SK-N-SH (cell line): ENCODE measurements at regions not wholly inside any gene's neighbourhood (a gene's known extent, or its start where the extent isn't known, plus 50 kb on each side); places are given as distances from the start of the nearest gene placed in this dataset.

ENCODE experiments used
- ELF1 ChIP-seq: IDR thresholded peaks from 2 replicates; pipeline ENCODE4 v1.4.0; 2012
- EP300 ChIP-seq, 2 experiments: IDR thresholded peaks; 2 replicates each; pipeline versions ENCODE4 v1.4.0 to v1.6.1; 2012; ENCODE audit warnings: borderline replicate concordance in 1 of 2, low read depth in 1 of 2, low read length in 1 of 2
- EZH2phosphoT487 ChIP-seq: fragments of 200-600 bp; sonication (generic); IDR thresholded peaks from 2 replicates; pipeline ENCODE4 v1.6.1; 2017; ENCODE audit warnings: low read depth, mixed run types, mild to moderate bottlenecking, antibody characterized with exemption, moderate library complexity, borderline replicate concordance
- NFIC ChIP-seq: IDR thresholded peaks from 2 replicates; pipeline ENCODE4 v1.4.0; 2012; ENCODE audit warnings: borderline replicate concordance
- RAD21 ChIP-seq: IDR thresholded peaks from 2 replicates; pipeline ENCODE4 v1.6.1; 2012; ENCODE audit warnings: mild to moderate bottlenecking, low read length
- RFX5 ChIP-seq: IDR thresholded peaks from 2 replicates; pipeline ENCODE4 v1.6.1; 2012; ENCODE audit warnings: mild to moderate bottlenecking, improper control_type of control experiment, low read length
- SIN3A ChIP-seq: IDR thresholded peaks from 2 replicates; pipeline ENCODE4 v1.6.1; 2012; ENCODE audit warnings: low read depth, mild to moderate bottlenecking, low read length, moderate library complexity, borderline replicate concordance
- TAF1 ChIP-seq: IDR thresholded peaks from 2 replicates; pipeline ENCODE4 v1.6.1; 2012; ENCODE audit warnings: low read depth, mild to moderate bottlenecking, low read length, moderate library complexity, borderline replicate concordance
- TCF12 ChIP-seq: IDR thresholded peaks from 2 replicates; pipeline ENCODE4 v1.4.0; 2012
- TEAD4 ChIP-seq: IDR thresholded peaks from 2 replicates; pipeline ENCODE4 v1.4.0; 2012; ENCODE audit warnings: mild to moderate bottlenecking, borderline replicate concordance; ENCODE audit not compliant: insufficient read depth
- TF ChIP-seq, protein P1 (sequence below): IDR thresholded peaks from 2 replicates; pipeline ENCODE4 v1.4.0; 2012; ENCODE audit warnings: low read depth
- TF ChIP-seq, protein P2 (sequence below): fragments of 200-600 bp; sonication (generic); IDR thresholded peaks from 2 replicates; pipeline ENCODE4 v1.6.1; 2017; ENCODE audit warnings: antibody characterized with exemption, mild to moderate bottlenecking, moderate library complexity
- TF ChIP-seq, protein P3 (sequence below): fragments of 150-350 bp; IDR thresholded peaks from 2 replicates; pipeline ENCODE4 v1.6.1; 2017; ENCODE audit warnings: antibody characterized with exemption, low read length, low read depth, borderline replicate concordance

DNA sequence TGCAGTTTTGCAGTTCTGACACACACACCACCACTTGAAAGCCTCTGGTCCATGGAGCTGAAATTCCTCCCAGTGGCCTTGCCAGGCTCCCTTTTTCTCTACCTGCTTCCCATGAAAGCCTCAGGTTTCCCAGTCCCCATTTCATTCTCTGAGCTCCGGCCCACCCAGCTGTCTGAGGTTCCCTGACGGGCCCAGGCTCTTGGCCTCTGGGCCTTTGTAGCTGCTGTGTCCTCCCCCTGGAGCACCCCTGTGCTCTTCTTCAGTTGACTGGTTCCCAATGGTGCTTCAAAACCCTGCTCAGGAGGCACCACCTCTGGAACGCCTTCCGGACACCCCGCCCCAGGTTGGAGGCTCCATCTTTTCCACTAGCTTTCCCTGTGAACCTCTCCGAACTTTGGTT is 155.9 kb upstream of the SHB start:
- TF ChIP-seq, protein P1, sequence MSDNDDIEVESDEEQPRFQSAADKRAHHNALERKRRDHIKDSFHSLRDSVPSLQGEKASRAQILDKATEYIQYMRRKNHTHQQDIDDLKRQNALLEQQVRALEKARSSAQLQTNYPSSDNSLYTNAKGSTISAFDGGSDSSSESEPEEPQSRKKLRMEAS = no peak
- TF ChIP-seq EZH2phosphoT487 = no peak
- TF ChIP-seq, protein P2, sequence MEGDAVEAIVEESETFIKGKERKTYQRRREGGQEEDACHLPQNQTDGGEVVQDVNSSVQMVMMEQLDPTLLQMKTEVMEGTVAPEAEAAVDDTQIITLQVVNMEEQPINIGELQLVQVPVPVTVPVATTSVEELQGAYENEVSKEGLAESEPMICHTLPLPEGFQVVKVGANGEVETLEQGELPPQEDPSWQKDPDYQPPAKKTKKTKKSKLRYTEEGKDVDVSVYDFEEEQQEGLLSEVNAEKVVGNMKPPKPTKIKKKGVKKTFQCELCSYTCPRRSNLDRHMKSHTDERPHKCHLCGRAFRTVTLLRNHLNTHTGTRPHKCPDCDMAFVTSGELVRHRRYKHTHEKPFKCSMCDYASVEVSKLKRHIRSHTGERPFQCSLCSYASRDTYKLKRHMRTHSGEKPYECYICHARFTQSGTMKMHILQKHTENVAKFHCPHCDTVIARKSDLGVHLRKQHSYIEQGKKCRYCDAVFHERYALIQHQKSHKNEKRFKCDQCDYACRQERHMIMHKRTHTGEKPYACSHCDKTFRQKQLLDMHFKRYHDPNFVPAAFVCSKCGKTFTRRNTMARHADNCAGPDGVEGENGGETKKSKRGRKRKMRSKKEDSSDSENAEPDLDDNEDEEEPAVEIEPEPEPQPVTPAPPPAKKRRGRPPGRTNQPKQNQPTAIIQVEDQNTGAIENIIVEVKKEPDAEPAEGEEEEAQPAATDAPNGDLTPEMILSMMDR = no peak
- TF ChIP-seq, protein P3, sequence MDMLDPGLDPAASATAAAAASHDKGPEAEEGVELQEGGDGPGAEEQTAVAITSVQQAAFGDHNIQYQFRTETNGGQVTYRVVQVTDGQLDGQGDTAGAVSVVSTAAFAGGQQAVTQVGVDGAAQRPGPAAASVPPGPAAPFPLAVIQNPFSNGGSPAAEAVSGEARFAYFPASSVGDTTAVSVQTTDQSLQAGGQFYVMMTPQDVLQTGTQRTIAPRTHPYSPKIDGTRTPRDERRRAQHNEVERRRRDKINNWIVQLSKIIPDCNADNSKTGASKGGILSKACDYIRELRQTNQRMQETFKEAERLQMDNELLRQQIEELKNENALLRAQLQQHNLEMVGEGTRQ = no peak
- no peak for TF ChIP-seq EP300 (IDR thresholded peaks at IDR 0.05; ENCODE audit: borderline replicate concordance in 1 of 2, low read depth in 1 of 2, low read length in 1 of 2)
- TF ChIP-seq NFIC = no peak
- no peak for TF ChIP-seq TCF12
- TF ChIP-seq ELF1 = no peak
- no peak for TF ChIP-seq TEAD4
- no peak for TF ChIP-seq RAD21
- no peak for TF ChIP-seq SIN3A
- TF ChIP-seq TAF1 = no peak
- no peak for TF ChIP-seq RFX5
